ENCODE measurements at regions not wholly inside any gene's neighbourhood (a gene's known extent, or its start where the extent isn't known, plus 50 kb on each side); places are given as distances from the start of the nearest gene placed in this dataset.

DNA sequence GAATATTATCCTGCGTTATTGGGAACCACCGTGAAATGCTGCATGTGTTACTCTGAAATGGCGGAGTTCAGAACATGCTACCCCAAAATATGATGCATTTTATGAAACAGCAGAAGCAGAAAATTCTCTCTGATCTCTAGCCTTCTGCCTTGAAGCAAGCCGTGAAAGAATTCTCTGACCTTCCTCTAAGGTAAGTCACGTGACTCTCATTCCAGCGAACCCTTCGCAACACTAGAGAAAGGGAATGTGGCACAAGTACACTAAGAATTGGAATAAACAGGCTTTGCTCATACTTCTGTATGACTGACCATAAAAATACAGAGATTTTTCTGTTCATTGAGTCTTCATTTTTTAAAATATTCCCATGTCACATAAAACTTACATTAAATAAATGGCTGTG is 805.6 kb upstream of the LRRC4C start:
- TF ChIP-seq, protein P1, sequence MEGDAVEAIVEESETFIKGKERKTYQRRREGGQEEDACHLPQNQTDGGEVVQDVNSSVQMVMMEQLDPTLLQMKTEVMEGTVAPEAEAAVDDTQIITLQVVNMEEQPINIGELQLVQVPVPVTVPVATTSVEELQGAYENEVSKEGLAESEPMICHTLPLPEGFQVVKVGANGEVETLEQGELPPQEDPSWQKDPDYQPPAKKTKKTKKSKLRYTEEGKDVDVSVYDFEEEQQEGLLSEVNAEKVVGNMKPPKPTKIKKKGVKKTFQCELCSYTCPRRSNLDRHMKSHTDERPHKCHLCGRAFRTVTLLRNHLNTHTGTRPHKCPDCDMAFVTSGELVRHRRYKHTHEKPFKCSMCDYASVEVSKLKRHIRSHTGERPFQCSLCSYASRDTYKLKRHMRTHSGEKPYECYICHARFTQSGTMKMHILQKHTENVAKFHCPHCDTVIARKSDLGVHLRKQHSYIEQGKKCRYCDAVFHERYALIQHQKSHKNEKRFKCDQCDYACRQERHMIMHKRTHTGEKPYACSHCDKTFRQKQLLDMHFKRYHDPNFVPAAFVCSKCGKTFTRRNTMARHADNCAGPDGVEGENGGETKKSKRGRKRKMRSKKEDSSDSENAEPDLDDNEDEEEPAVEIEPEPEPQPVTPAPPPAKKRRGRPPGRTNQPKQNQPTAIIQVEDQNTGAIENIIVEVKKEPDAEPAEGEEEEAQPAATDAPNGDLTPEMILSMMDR (conservative IDR thresholded peaks at IDR 0.05; ENCODE audit: low read length), result no peak
- no peak for TF ChIP-seq EZH2phosphoT487 (IDR thresholded peaks at IDR 0.05; ENCODE audit: borderline replicate concordance, low read depth, low read length)

Data from OCI-LY7 (cell line).